AG10803 (cell line): ENCODE measurements at regions not wholly inside any gene's neighbourhood (a gene's known extent, or its start where the extent isn't known, plus 50 kb on each side); places are given as distances from the start of the nearest gene placed in this dataset.

Experiments
- DNase-seq: peaks from one replicate; pipeline ENCODE4 v3.0.0; 2010; ENCODE audit warnings: low read depth
- H3K4me3 ChIP-seq: 2 replicates; pipeline ENCODE4 v1.5.1; 2011; ENCODE audit warnings: mild to moderate bottlenecking, low read length, control low read depth
- CTCF ChIP-seq: conservative IDR thresholded peaks from 2 replicates; pipeline ENCODE4 v1.5.1; 2011; ENCODE audit warnings: mild to moderate bottlenecking, low read length, control low read depth, inconsistent platforms

GRCh38 chr14:65937079-65937959, 524.8 kb downstream of the FUT8 start:
- no peak for DNase-seq
- TF ChIP-seq CTCF: no peak
- no peak overlapping the region for H3K4me3 ChIP-seq

- no peak overlapping the region for H3K4me3 ChIP-seq
- DNase-seq: no peak
- no peak for TF ChIP-seq CTCF
These were observed 525.4 kb downstream of the FUT8 start for GRCh38 chr14:65937960-65938316.

GRCh38 chr14:65938738-65939137, 526.2 kb downstream of the FUT8 start:
- no peak for DNase-seq
- no peak overlapping the region for H3K4me3 ChIP-seq
- no peak for TF ChIP-seq CTCF

- no peak overlapping the region for H3K4me3 ChIP-seq
- no peak for DNase-seq
- no peak for TF ChIP-seq CTCF
These were observed 526.7 kb downstream of the FUT8 start for GRCh38 chr14:65939184-65939583.

GRCh38 chr14:65940056-65940735, 527.7 kb downstream of the FUT8 start:
- TF ChIP-seq CTCF: peak; percentile 12; the same call in 1 of the 2 replicates
- DNase-seq: no peak
- H3K4me3 ChIP-seq: no peak overlapping the region

GRCh38 chr14:65941091-65941490, 528.6 kb downstream of the FUT8 start:
- H3K4me3 ChIP-seq: no peak overlapping the region
- TF ChIP-seq CTCF: no peak
- no peak for DNase-seq

GRCh38 chr14:65943150-65943549, 530.6 kb downstream of the FUT8 start:
- DNase-seq: no peak
- no peak overlapping the region for H3K4me3 ChIP-seq
- TF ChIP-seq CTCF: no peak
